GM12878 (cell line): ENCODE measurements at regions not wholly inside any gene's neighbourhood (a gene's known extent, or its start where the extent isn't known, plus 50 kb on each side); places are given as distances from the start of the nearest gene placed in this dataset.

Experiments
- ATAC-seq: fragments of 200-7000 bp; cut with Tn5 transposase; 3 replicates; pipeline ENCODE4 v1.9.1; 2020; ENCODE audit warnings: mild to moderate bottlenecking, moderate library complexity
- BruUV-seq: library from RNA; stranded (reverse); fragments of 400-500 nt; replicated peaks from 2 replicates; lab custom pipeline; 2021; lab: Mats Ljungman, UMichigan
- CTCF ChIA-PET: fragments of 300-600 bp; sonication (Branson Sonifier 250); formaldehyde crosslinking; extraction: SDS; loops from one replicate; lab custom pipeline; 2021; ENCODE audit warnings: inconsistent platforms; lab: Yijun Ruan, JAX
- POLR2A ChIA-PET: fragments of 350-600 bp; formaldehyde crosslinking; extraction: SDS; loops from one replicate; lab custom pipeline; 2021; ENCODE audit warnings: inconsistent platforms; lab: Charles Lee
- RAD21 ChIA-PET: fragments of 300-600 bp; sonication (Branson Sonifier 250); formaldehyde crosslinking; loops from one replicate; lab custom pipeline; 2023; ENCODE audit warnings: antibody characterized with exemption; ENCODE audit not compliant: unreplicated experiment; lab: Charles Lee
- SMC1A ChIA-PET: fragments of 300-600 bp; sonication (Branson Sonifier 250); formaldehyde crosslinking; loops from one replicate; lab custom pipeline; 2023; ENCODE audit not compliant: unreplicated experiment, uncharacterized antibody; lab: Charles Lee
- DNase-seq: peaks from one replicate; pipeline ENCODE4 v3.0.0-alpha.2; 2011; ENCODE audit warnings: low read depth, low spot score
- FAIRE-seq: peaks from 3 replicates; lab custom pipeline; 2011; peaks lifted over from hg19 to GRCh38; lab: Jason Lieb, UNC
- H2AFZ ChIP-seq: 2 replicates; pipeline ENCODE4 v1.6.0; 2011; ENCODE audit warnings: low read depth, low read length, control low read depth; ENCODE audit not compliant: control insufficient read depth
- H3K27ac ChIP-seq: 2 replicates; pipeline ENCODE4 v1.5.1; 2011; ENCODE audit warnings: control low read depth; ENCODE audit not compliant: control insufficient read depth, insufficient read depth
- H3K27me3 ChIP-seq, 2 experiments: replicated peaks in 1 of 2; 2 replicates each; pipeline versions ENCODE4 v1.6.0 to v1.6.1; 2011; ENCODE audit warnings: low read length in 1 of 2; ENCODE audit not compliant: control insufficient read depth in 2 of 2, insufficient read depth in 2 of 2
- H3K36me3 ChIP-seq, 2 experiments: 2 replicates each; pipeline ENCODE4 v1.5.1; 2011; ENCODE audit warnings: low read length in 1 of 2; ENCODE audit not compliant: control insufficient read depth in 2 of 2, insufficient read depth in 2 of 2
- H3K4me1 ChIP-seq: 2 replicates; pipeline ENCODE4 v1.6.1; 2011; ENCODE audit warnings: mild to moderate bottlenecking, low read length, moderate library complexity, mixed read lengths; ENCODE audit not compliant: control insufficient read depth, insufficient read depth
- H3K4me2 ChIP-seq: 2 replicates; pipeline ENCODE4 v1.6.0; 2011; ENCODE audit warnings: control low read depth; ENCODE audit not compliant: control insufficient read depth, insufficient read depth
- H3K4me3 ChIP-seq: fragments of 200-600 bp; sonication (generic); 2 replicates; pipeline ENCODE4 v1.5.1; 2016
- H3K79me2 ChIP-seq: 2 replicates; pipeline ENCODE4 v1.6.0; 2011; ENCODE audit warnings: low read length; ENCODE audit not compliant: control insufficient read depth, insufficient read depth
- H3K9ac ChIP-seq: 2 replicates; pipeline ENCODE4 v1.8.0; 2011; ENCODE audit warnings: low read length, control low read depth, mixed read lengths; ENCODE audit not compliant: control insufficient read depth, insufficient read depth
- H3K9me3 ChIP-seq: replicated peaks from 3 replicates; pipeline ENCODE4 v1.5.1; 2011; ENCODE audit warnings: mild to moderate bottlenecking, low read length; ENCODE audit not compliant: control insufficient read depth, insufficient read depth
- H4K20me1 ChIP-seq: 2 replicates; pipeline ENCODE4 v1.6.0; 2011; ENCODE audit not compliant: control insufficient read depth, insufficient read depth
- BHLHE40 ChIP-seq, 2 experiments: fragments of 450-650 bp in 1 of 2; IDR thresholded peaks; 2 replicates each; pipeline ENCODE4 v1.6.1; 2011 to 2017; ENCODE audit warnings: low read depth in 2 of 2, borderline replicate concordance in 1 of 2, improper control_type of control experiment in 1 of 2, low read length in 1 of 2, mild to moderate bottlenecking in 1 of 2
- CBX3 ChIP-seq: fragments of 200-600 bp; sonication (generic); IDR thresholded peaks from 2 replicates; pipeline ENCODE4 v1.6.1; 2016; ENCODE audit warnings: low read depth, borderline replicate concordance
- CEBPB ChIP-seq, 2 experiments: fragments of 150-350 bp in 1 of 2; IDR thresholded peaks; 2 replicates each; pipeline ENCODE4 v1.6.1; 2012 to 2014; ENCODE audit warnings: low read depth in 2 of 2, low read length in 2 of 2, borderline replicate concordance in 1 of 2, inconsistent platforms in 1 of 2
- E4F1 ChIP-seq: fragments of 450-650 bp; IDR thresholded peaks from 2 replicates; pipeline ENCODE4 v1.6.1; 2018; ENCODE audit warnings: borderline replicate concordance, mild to moderate bottlenecking; ENCODE audit not compliant: partially characterized antibody
- ESRRA ChIP-seq: IDR thresholded peaks from 2 replicates; pipeline ENCODE4 v1.6.1; 2012; ENCODE audit warnings: mild to moderate bottlenecking, low read length, improper control_type of control experiment
- FOS ChIP-seq: IDR thresholded peaks from 3 replicates; pipeline ENCODE4 v1.6.1; 2011; ENCODE audit warnings: borderline replicate concordance; ENCODE audit not compliant: insufficient read length; ENCODE audit errors: extremely low read depth
- GABPA ChIP-seq: IDR thresholded peaks from 2 replicates; pipeline ENCODE4 v1.6.1; 2014; ENCODE audit warnings: antibody characterized with exemption, low read depth, mild to moderate bottlenecking, inconsistent platforms
- HDAC6 ChIP-seq: fragments of 200-600 bp; sonication (generic); IDR thresholded peaks from one replicate; pipeline ENCODE4 v1.8.0; 2017; ENCODE audit warnings: antibody characterized with exemption; ENCODE audit not compliant: unreplicated experiment
- KAT2A ChIP-seq: conservative IDR thresholded peaks from 2 replicates; pipeline ENCODE4 v1.6.1; 2011; ENCODE audit warnings: low read depth, low read length; ENCODE audit not compliant: control insufficient read depth
- MTA2 ChIP-seq: fragments of 450-650 bp; IDR thresholded peaks from 2 replicates; pipeline ENCODE4 v1.6.1; 2016; ENCODE audit warnings: low read depth, mild to moderate bottlenecking, moderate library complexity
- NBN ChIP-seq: fragments of 450-650 bp; IDR thresholded peaks from 2 replicates; pipeline ENCODE4 v1.6.1; 2016
- NR2C2 ChIP-seq: IDR thresholded peaks from 2 replicates; pipeline ENCODE4 v1.6.1; 2011; ENCODE audit warnings: borderline replicate concordance, low read depth; ENCODE audit not compliant: control insufficient read depth, insufficient read length
- NR2F1 ChIP-seq: fragments of 450-650 bp; conservative IDR thresholded peaks from 2 replicates; pipeline ENCODE4 v1.6.1; 2017; ENCODE audit warnings: mild to moderate bottlenecking
- POLR2AphosphoS2 ChIP-seq: IDR thresholded peaks from 2 replicates; pipeline ENCODE4 v1.6.1; 2011; ENCODE audit warnings: low read depth, mild to moderate bottlenecking, low read length, improper control_type of control experiment, moderate library complexity
- RUNX3 ChIP-seq: IDR thresholded peaks from 2 replicates; pipeline ENCODE4 v1.6.1; 2012; ENCODE audit warnings: low read length, inconsistent platforms
- SRF ChIP-seq, 2 experiments: IDR thresholded peaks; 2 replicates each; pipeline ENCODE4 v1.6.1; 2011; ENCODE audit warnings: low read depth in 2 of 2, low read length in 2 of 2, mild to moderate bottlenecking in 1 of 2, moderate library complexity in 1 of 2
- SUZ12 ChIP-seq: fragments of 200-600 bp; sonication (generic); IDR thresholded peaks from one replicate; pipeline ENCODE4 v1.6.1; 2018; ENCODE audit warnings: antibody characterized with exemption, mild to moderate bottlenecking; ENCODE audit not compliant: unreplicated experiment
- ZBED1 ChIP-seq: IDR thresholded peaks from 2 replicates; pipeline ENCODE4 v1.6.1; 2016; ENCODE audit warnings: borderline replicate concordance
- ZBTB4 ChIP-seq: fragments of 450-650 bp; formaldehyde crosslinking; IDR thresholded peaks from 2 replicates; pipeline ENCODE4 v1.4.0; 2022; ENCODE audit warnings: mild to moderate bottlenecking, moderate library complexity
- ZZZ3 ChIP-seq: IDR thresholded peaks from 2 replicates; pipeline ENCODE4 v1.6.1; 2011; ENCODE audit warnings: low read depth; ENCODE audit not compliant: control insufficient read depth, insufficient read length
- WGBS: methylation state at CpG from one replicate; pipeline ENCODE4 v1.1.6; 2016; ENCODE audit warnings: low lambda C conversion rate; ENCODE audit not compliant: insufficient replicate concordance, insufficient coverage; ENCODE audit errors: missing lambda C conversion rate; 5-methylcytosine and 5-hydroxymethylcytosine counted together
- in situ Hi-C: fragments of 300-500 bp; cut with MboI; formaldehyde crosslinking; loops from 9 replicates; pipeline ENCODE4 v1.14.3; 2018; ENCODE audit warnings: mixed read lengths
- intact Hi-C: fragments of 100-400 bp; cut with micrococcal nuclease; formaldehyde crosslinking; loops from one replicate; pipeline ENCODE4 v1.14.2; 2022; ENCODE audit not compliant: unreplicated experiment

GRCh38 chr6:141398949-141399348 is 733.8 kb upstream of the GJE1 start:
- Histone ChIP-seq H2AFZ (no peak overlapping the region), H3K9me3 (no peaks in the 10 kb centered on the region)
- in situ Hi-C loops, result no loop called here
- SMC1A ChIA-PET, result interaction anchor here (1.0 kb wide), 1 partner anchor 33 kb away, joined by 3 read pairs; no protein-coding TSS in a partner anchor
- TF ChIP-seq ZBED1 (no peak), POLR2AphosphoS2 (no peak), FOS (no peak), ZZZ3 (no peak), CEBPB (IDR thresholded peaks at IDR 0.05; ENCODE audit: borderline replicate concordance in 1 of 2, low read depth in 2 of 2, low read length in 2 of 2) (no peak), HDAC6 (no peak), ESRRA (no peak), SUZ12 (no peak), KAT2A (no peak), NR2C2 (no peak), CBX3 (no peak), NR2F1 (no peak), RUNX3 (no peak), BHLHE40 (IDR thresholded peaks at IDR 0.05; ENCODE audit: borderline replicate concordance in 1 of 2, low read depth in 2 of 2, low read length in 1 of 2) (no peak), GABPA (no peak), SRF (IDR thresholded peaks at IDR 0.05; ENCODE audit: low read depth in 2 of 2, low read length in 2 of 2) (no peak), E4F1 (no peak), ZBTB4 (no peak), NBN (no peak), MTA2 (no peak)
- TF ChIP-seq, all 136 proteins: peak for 0
- intact Hi-C loops, result no loop called here
- BruUV-seq, result no TSS peak
- Histone ChIP-seq H3K27me3 (no peaks in the 10 kb centered on the region), H3K79me2 (no peaks in the 10 kb centered on the region), H3K4me1 (no peaks in the 10 kb centered on the region), H3K27ac (no peak overlapping the region), H3K4me2 (no peak overlapping the region), H3K4me3 (no peak overlapping the region), H3K9ac (no peak overlapping the region), H3K36me3 (no peaks in the 10 kb centered on the region), H4K20me1 (no peaks in the 10 kb centered on the region)
- ChIA-PET RAD21 (interaction anchor here (1.4 kb wide), 1 partner anchor 85 kb away, joined by 3 read pairs; no protein-coding TSS in a partner anchor), POLR2A (interaction anchor here (0.6 kb wide), 1 partner anchor 13 kb away, joined by 3 read pairs; no protein-coding TSS in a partner anchor), CTCF (interaction anchor here (0.7 kb wide), 1 partner anchor 143 kb away, joined by 3 read pairs; no protein-coding TSS in a partner anchor)
- FAIRE-seq (no peak), ATAC-seq (no peak), DNase-seq (no peak)
- 13% methylated on average over 3 of the region's 3 CpGs for whole genome bisulfite sequencing
